ENCODE measurements at regions not wholly inside any gene's neighbourhood (a gene's known extent, or its start where the extent isn't known, plus 50 kb on each side); places are given as distances from the start of the nearest gene placed in this dataset.
"Not testable (repeated sequence)": the region's sequence is repeated elsewhere in the genome, so short reads cannot be mapped to it uniquely, and the experiment has no call there.

DNA sequence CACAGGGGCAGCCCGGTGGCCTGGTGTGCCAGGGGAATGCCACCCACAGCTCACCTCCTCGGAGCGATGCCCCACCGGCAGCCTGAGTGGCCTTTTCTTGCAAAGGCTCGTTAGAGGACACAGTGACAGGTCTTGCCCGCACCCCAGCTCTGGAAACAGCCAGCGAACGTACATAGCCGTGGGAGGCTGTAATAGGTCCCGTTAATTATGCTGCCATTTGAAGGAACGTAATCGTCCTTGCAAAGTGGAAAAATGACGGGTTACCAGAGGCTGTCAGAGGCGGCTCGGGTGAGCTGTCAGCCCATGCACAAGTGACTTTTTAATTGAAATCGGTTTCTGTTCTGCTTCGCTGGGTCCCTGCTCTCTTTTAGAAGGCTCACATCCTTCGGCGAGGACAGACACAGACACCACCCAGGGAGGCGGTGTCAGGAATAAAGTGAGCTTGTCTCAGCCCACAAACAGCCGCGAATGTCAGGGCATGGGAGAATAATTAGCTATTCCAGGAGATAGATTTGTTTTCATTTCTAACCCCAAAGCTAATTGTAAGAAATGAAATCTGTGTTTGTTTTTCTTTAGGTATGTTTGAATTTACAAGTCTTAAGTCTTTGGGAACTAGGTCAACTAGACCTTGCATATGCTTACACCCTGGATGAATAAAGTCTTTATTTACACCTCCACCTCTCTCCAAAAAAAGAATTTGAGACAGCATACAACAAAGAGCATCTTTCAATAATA is 77.2 kb upstream of the RFLNA start:
- intact Hi-C loops (cut with DNase I; ENCODE audit: low total_unique reads) (no loop called here), in situ Hi-C loops (cut with MboI; ENCODE audit: low sequenced_read_pairs in 4 of 4) (no loop called here)
- ATAC-seq (no peak), DNase-seq (no peak)
- Histone ChIP-seq H3K27me3 (peaks cover 0 to 2% (median 0%) of the 10 kb centered on the region in 3 donors), H3K9me3 (no peaks in the 10 kb centered on the region), H3K36me3 (no peaks in the 10 kb centered on the region), H3K27ac (no peak overlapping the region), H3K4me1 (peaks cover 0 to 5% of the 10 kb centered on the region in 2 donors), H3K4me3 (peak overlapping the region in 1 of 4 donors; percentile 13)
- TF ChIP-seq, protein P1, sequence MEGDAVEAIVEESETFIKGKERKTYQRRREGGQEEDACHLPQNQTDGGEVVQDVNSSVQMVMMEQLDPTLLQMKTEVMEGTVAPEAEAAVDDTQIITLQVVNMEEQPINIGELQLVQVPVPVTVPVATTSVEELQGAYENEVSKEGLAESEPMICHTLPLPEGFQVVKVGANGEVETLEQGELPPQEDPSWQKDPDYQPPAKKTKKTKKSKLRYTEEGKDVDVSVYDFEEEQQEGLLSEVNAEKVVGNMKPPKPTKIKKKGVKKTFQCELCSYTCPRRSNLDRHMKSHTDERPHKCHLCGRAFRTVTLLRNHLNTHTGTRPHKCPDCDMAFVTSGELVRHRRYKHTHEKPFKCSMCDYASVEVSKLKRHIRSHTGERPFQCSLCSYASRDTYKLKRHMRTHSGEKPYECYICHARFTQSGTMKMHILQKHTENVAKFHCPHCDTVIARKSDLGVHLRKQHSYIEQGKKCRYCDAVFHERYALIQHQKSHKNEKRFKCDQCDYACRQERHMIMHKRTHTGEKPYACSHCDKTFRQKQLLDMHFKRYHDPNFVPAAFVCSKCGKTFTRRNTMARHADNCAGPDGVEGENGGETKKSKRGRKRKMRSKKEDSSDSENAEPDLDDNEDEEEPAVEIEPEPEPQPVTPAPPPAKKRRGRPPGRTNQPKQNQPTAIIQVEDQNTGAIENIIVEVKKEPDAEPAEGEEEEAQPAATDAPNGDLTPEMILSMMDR (IDR thresholded peaks at IDR 0.05 in 4 of 5, conservative IDR thresholded peaks at IDR 0.05 in 1 of 5): no peak
- no peak for TF ChIP-seq POLR2A (IDR thresholded peaks at IDR 0.05)

DNA sequence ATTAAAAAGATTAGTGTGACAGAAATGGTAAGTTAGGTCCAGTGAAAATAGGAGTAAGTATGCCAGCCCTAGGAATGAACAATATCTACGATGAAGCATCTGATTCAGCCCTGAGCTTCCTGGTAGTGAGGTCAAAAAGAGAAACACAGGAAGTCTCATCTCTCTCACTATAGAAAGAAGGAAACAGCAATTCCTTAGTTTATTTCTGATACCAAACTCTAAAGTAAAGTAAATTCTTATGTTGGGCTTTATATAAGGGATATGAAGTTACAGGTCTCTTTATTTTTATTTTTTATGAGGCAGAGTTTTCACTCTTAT is 76.7 kb upstream of the RFLNA start:
- Histone ChIP-seq H3K4me1 (peaks cover 0 to 5% of the 10 kb centered on the region in 2 donors), H3K9me3 (no peaks in the 10 kb centered on the region), H3K4me3 (no peak overlapping the region), H3K27ac (no peak overlapping the region), H3K36me3 (no peaks in the 10 kb centered on the region), H3K27me3 (peaks cover 0 to 2% (median 0%) of the 10 kb centered on the region in 3 donors)
- in situ Hi-C loops (cut with MboI; ENCODE audit: low sequenced_read_pairs in 4 of 4): no loop called here
- intact Hi-C loops (cut with DNase I; ENCODE audit: low total_unique reads): no loop called here
- TF ChIP-seq, protein P1 (IDR thresholded peaks at IDR 0.05 in 4 of 5, conservative IDR thresholded peaks at IDR 0.05 in 1 of 5): no peak
- no peak for TF ChIP-seq POLR2A (IDR thresholded peaks at IDR 0.05)
- no peak for DNase-seq
- ATAC-seq: no peak

DNA sequence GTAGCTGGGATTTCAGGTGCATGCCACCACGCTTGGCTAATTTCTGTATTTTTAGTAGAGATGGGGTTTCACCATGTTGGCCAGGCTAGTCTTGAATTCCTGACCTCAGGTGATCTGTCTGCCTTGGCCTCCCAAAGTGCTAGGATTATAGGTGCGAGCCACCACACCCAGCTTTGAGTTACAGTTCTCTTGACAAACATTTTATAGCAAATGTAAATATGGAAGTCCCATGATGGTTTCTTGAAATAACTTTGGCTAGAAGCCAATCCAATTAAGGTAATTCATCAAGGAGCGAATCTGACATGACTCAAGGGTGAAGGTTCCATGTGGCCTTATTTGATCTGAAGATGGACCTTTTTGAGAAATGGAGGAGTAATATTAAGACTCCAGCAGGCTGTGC is 76.2 kb upstream of the RFLNA start:
- in situ Hi-C loops (cut with MboI; ENCODE audit: low sequenced_read_pairs in 4 of 4); H3K27ac ChIP-seq; H3K4me1 ChIP-seq; H3K27me3 ChIP-seq; intact Hi-C loops (cut with DNase I; ENCODE audit: low total_unique reads); H3K9me3 ChIP-seq; H3K36me3 ChIP-seq; H3K4me3 ChIP-seq; DNase-seq; ATAC-seq: not testable (repeated sequence)

DNA sequence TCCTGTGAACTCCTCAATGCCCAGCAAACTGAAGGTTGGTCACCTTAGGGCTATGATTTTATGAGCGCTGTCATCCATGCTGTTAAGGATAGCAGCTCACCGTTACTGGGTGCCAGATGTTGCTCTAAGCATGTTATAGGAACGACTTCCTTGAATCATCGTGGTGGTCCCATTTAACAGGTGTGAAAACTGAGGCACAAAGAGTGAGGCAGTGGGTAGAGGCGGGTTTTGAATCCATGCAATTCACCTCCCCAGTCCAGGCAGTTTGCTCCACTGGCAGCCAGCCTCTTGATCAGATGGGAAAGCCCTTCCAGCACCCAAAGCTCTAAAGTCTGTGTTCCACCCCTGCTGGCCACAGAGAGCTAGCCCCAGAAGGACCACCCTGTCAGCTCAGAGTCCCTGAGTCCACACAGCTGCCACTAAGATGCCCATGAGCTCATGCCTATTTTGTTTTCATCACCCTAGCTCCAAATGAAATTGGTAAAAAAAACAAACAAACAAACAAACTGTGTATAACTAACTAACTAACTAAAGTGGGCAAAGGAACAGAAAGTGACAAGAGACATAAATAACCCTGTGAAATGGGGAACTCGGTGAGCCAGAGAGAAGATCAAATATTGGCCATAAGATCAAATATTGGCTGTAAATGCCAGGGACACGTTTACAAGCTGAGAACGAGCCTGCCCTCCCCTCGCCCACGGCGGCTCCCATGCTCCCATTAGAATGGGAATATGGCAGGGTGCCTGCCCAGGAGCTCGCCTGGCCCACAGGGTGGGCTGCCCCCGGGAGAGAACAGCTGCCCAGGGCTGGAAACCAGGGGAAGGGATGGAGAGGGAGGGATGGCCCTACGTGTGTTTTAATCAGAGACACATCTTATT is 72.3 kb upstream of the RFLNA start:
- intact Hi-C loops (cut with DNase I; ENCODE audit: low total_unique reads): no loop called here
- TF ChIP-seq, protein P1 (IDR thresholded peaks at IDR 0.05 in 4 of 5, conservative IDR thresholded peaks at IDR 0.05 in 1 of 5): no peak
- TF ChIP-seq POLR2A (IDR thresholded peaks at IDR 0.05): no peak
- Histone ChIP-seq H3K9me3 (no peaks in the 10 kb centered on the region), H3K36me3 (no peaks in the 10 kb centered on the region), H3K27me3 (peaks cover 0 to 1% (median 0%) of the 10 kb centered on the region in 3 donors), H3K4me1 (peaks cover 0 to 5% of the 10 kb centered on the region in 2 donors), H3K4me3 (no peak overlapping the region), H3K27ac (no peak overlapping the region)
- in situ Hi-C loops (cut with MboI; ENCODE audit: low sequenced_read_pairs in 4 of 4): no loop called here
- no peak for ATAC-seq
- DNase-seq: no peak

DNA sequence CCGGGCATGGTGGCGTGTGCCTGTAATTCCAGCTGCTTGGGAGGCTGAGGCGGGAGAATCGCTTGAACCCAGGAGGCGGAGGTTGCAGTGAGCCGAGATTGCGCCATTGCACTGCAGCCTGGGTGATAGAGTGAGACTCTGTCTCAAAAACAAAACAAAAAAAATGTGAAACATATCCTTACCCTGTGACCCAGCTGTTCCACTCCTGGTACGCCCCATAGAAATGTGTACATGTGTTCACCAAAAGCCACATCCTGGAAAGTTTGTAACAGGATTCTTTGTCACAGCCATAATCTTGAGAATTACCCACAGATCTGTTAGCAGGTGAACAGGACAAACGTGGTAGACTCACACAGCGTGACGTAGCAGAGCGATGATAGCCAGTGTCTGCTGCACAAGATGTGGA is 71.2 kb upstream of the RFLNA start:
- in situ Hi-C loops (cut with MboI; ENCODE audit: low sequenced_read_pairs in 4 of 4); DNase-seq; ATAC-seq; H3K9me3 ChIP-seq; H3K4me3 ChIP-seq; H3K36me3 ChIP-seq; H3K27me3 ChIP-seq; intact Hi-C loops (cut with DNase I; ENCODE audit: low total_unique reads); H3K27ac ChIP-seq; H3K4me1 ChIP-seq: not testable (repeated sequence)
